ENCODE measurements at regions not wholly inside any gene's neighbourhood (a gene's known extent, or its start where the extent isn't known, plus 50 kb on each side); places are given as distances from the start of the nearest gene placed in this dataset.

DNA sequence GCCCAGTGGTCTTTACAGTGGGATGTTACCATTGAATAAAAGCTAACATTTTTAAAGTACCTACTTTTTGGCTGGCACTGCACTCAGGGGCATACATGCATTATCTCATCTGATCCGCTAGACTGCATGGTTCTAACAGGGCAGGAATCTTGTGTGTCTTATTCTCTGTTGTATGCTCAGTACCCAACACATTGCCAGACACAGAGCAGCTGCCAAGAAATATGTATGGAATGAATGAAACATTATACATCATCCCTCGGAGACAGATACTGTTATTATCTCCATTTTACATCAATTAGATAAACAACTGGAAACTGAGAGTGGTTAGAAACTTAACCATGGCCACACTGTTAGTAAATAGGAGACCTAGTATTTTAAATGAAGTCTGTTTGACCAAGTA is 74.1 kb upstream of the CDH11 start (continued):
- TF ChIP-seq, protein P1, sequence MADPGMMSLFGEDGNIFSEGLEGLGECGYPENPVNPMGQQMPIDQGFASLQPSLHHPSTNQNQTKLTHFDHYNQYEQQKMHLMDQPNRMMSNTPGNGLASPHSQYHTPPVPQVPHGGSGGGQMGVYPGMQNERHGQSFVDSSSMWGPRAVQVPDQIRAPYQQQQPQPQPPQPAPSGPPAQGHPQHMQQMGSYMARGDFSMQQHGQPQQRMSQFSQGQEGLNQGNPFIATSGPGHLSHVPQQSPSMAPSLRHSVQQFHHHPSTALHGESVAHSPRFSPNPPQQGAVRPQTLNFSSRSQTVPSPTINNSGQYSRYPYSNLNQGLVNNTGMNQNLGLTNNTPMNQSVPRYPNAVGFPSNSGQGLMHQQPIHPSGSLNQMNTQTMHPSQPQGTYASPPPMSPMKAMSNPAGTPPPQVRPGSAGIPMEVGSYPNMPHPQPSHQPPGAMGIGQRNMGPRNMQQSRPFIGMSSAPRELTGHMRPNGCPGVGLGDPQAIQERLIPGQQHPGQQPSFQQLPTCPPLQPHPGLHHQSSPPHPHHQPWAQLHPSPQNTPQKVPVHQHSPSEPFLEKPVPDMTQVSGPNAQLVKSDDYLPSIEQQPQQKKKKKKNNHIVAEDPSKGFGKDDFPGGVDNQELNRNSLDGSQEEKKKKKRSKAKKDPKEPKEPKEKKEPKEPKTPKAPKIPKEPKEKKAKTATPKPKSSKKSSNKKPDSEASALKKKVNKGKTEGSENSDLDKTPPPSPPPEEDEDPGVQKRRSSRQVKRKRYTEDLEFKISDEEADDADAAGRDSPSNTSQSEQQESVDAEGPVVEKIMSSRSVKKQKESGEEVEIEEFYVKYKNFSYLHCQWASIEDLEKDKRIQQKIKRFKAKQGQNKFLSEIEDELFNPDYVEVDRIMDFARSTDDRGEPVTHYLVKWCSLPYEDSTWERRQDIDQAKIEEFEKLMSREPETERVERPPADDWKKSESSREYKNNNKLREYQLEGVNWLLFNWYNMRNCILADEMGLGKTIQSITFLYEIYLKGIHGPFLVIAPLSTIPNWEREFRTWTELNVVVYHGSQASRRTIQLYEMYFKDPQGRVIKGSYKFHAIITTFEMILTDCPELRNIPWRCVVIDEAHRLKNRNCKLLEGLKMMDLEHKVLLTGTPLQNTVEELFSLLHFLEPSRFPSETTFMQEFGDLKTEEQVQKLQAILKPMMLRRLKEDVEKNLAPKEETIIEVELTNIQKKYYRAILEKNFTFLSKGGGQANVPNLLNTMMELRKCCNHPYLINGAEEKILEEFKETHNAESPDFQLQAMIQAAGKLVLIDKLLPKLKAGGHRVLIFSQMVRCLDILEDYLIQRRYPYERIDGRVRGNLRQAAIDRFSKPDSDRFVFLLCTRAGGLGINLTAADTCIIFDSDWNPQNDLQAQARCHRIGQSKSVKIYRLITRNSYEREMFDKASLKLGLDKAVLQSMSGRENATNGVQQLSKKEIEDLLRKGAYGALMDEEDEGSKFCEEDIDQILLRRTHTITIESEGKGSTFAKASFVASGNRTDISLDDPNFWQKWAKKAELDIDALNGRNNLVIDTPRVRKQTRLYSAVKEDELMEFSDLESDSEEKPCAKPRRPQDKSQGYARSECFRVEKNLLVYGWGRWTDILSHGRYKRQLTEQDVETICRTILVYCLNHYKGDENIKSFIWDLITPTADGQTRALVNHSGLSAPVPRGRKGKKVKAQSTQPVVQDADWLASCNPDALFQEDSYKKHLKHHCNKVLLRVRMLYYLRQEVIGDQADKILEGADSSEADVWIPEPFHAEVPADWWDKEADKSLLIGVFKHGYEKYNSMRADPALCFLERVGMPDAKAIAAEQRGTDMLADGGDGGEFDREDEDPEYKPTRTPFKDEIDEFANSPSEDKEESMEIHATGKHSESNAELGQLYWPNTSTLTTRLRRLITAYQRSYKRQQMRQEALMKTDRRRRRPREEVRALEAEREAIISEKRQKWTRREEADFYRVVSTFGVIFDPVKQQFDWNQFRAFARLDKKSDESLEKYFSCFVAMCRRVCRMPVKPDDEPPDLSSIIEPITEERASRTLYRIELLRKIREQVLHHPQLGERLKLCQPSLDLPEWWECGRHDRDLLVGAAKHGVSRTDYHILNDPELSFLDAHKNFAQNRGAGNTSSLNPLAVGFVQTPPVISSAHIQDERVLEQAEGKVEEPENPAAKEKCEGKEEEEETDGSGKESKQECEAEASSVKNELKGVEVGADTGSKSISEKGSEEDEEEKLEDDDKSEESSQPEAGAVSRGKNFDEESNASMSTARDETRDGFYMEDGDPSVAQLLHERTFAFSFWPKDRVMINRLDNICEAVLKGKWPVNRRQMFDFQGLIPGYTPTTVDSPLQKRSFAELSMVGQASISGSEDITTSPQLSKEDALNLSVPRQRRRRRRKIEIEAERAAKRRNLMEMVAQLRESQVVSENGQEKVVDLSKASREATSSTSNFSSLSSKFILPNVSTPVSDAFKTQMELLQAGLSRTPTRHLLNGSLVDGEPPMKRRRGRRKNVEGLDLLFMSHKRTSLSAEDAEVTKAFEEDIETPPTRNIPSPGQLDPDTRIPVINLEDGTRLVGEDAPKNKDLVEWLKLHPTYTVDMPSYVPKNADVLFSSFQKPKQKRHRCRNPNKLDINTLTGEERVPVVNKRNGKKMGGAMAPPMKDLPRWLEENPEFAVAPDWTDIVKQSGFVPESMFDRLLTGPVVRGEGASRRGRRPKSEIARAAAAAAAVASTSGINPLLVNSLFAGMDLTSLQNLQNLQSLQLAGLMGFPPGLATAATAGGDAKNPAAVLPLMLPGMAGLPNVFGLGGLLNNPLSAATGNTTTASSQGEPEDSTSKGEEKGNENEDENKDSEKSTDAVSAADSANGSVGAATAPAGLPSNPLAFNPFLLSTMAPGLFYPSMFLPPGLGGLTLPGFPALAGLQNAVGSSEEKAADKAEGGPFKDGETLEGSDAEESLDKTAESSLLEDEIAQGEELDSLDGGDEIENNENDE (IDR thresholded peaks at IDR 0.05; ENCODE audit: insufficient replicate concordance, low read length): no peak
- TF ChIP-seq RXRA (IDR thresholded peaks at IDR 0.05; ENCODE audit: insufficient read depth, low read depth, low read length) (no peak), GTF2F1 (IDR thresholded peaks at IDR 0.05; ENCODE audit: borderline replicate concordance, low read depth, low read length) (no peak), KDM1A (IDR thresholded peaks at IDR 0.05; ENCODE audit: borderline replicate concordance, low read length) (no peak)

All from H1 (cell line).